HEK293 (cell line): ENCODE measurements at regions not wholly inside any gene's neighbourhood (a gene's known extent, or its start where the extent isn't known, plus 50 kb on each side); places are given as distances from the start of the nearest gene placed in this dataset.

Experiments
- CTCF ChIA-PET: fragments of 350-600 bp; formaldehyde crosslinking; extraction: SDS; loops from one replicate; lab custom pipeline; 2021; ENCODE audit warnings: antibody characterized with exemption; lab: Yijun Ruan, JAX
- POLR2A ChIA-PET: fragments of 300-600 bp; formaldehyde crosslinking; extraction: SDS; loops from one replicate; lab custom pipeline; 2020; ENCODE audit warnings: antibody characterized with exemption, inconsistent platforms; lab: Yijun Ruan, JAX
- H3K27ac ChIP-seq: fragments of 200-500 bp; sonication (Bioruptor generic); 2 replicates; pipeline ENCODE4 v1.5.1; 2014; ENCODE audit warnings: low read depth, low read length, control low read depth, inconsistent platforms; ENCODE audit errors: extremely low read depth
- H3K36me3 ChIP-seq, 2 experiments: fragments of 200-500 bp in 1 of 2; sonication (Bioruptor generic) in 1 of 2; 1 replicate in 1 of 2; 2 replicates in 1 of 2; pipeline ENCODE4 v1.5.1; 2014 to 2017; ENCODE audit warnings: inconsistent platforms in 2 of 2, low read length in 2 of 2; ENCODE audit not compliant: control insufficient read depth in 2 of 2, insufficient read depth in 1 of 2
- H3K4me1 ChIP-seq: fragments of 200-500 bp; sonication (Bioruptor generic); 2 replicates; pipeline ENCODE4 v1.5.1; 2014; ENCODE audit warnings: mild to moderate bottlenecking, low read length, inconsistent platforms; ENCODE audit not compliant: control insufficient read depth, insufficient read depth
- H3K4me3 ChIP-seq: 2 replicates; pipeline ENCODE4 v1.5.1; 2011; ENCODE audit warnings: low read depth, mild to moderate bottlenecking, control low read depth, low read length, moderate library complexity
- H3K9me3 ChIP-seq: fragments of 200-500 bp; sonication (Bioruptor generic); 2 replicates; pipeline ENCODE4 v1.5.1; 2014; ENCODE audit warnings: low read depth, low read length, inconsistent platforms; ENCODE audit not compliant: control insufficient read depth, insufficient read depth
- BCL11B ChIP-seq: fragments of 450-650 bp; formaldehyde crosslinking; IDR thresholded peaks from 2 replicates; pipeline ENCODE4 v1.5.1; 2016; ENCODE audit warnings: low read depth, missing biosample characterization, missing genetic modification characterization
- GLI4 ChIP-seq: fragments of 450-650 bp; formaldehyde crosslinking; IDR thresholded peaks from 2 replicates; pipeline ENCODE4 v1.5.1; 2016; ENCODE audit warnings: missing biosample characterization, missing genetic modification characterization
- GLIS1 ChIP-seq: fragments of 450-650 bp; formaldehyde crosslinking; IDR thresholded peaks from 2 replicates; pipeline ENCODE4 v1.5.1; 2016; ENCODE audit warnings: missing biosample characterization, missing genetic modification characterization
- KLF9 ChIP-seq: fragments of 450-650 bp; formaldehyde crosslinking; IDR thresholded peaks from 2 replicates; pipeline ENCODE4 v1.5.1; 2016; ENCODE audit warnings: missing biosample characterization, missing genetic modification characterization, low read depth
- MZF1 ChIP-seq: fragments of 450-650 bp; formaldehyde crosslinking; IDR thresholded peaks from 2 replicates; pipeline ENCODE4 v1.5.1; 2017; ENCODE audit warnings: missing biosample characterization, missing genetic modification characterization, borderline replicate concordance
- OSR2 ChIP-seq: fragments of 450-650 bp; formaldehyde crosslinking; IDR thresholded peaks from 2 replicates; pipeline ENCODE4 v1.5.1; 2016; ENCODE audit warnings: missing biosample characterization, missing genetic modification characterization
- TRIM28 ChIP-seq: IDR thresholded peaks from 2 replicates; pipeline ENCODE4 v1.6.1; 2011; ENCODE audit warnings: low read length, control low read depth, borderline replicate concordance
- ZBTB26 ChIP-seq: fragments of 450-650 bp; formaldehyde crosslinking; optimal IDR thresholded peaks from 2 replicates; pipeline ENCODE3; 2016; ENCODE audit warnings: missing biosample characterization, mild to moderate bottlenecking, missing genetic modification characterization
- ZNF112 ChIP-seq: fragments of 450-650 bp; formaldehyde crosslinking; IDR thresholded peaks from 2 replicates; pipeline ENCODE4 v1.5.0; 2017; ENCODE audit warnings: missing biosample characterization, missing genetic modification characterization
- ZNF146 ChIP-seq: fragments of 450-650 bp; formaldehyde crosslinking; IDR thresholded peaks from 2 replicates; pipeline ENCODE4 v1.5.1; 2016; ENCODE audit warnings: missing biosample characterization, missing genetic modification characterization
- ZNF211 ChIP-seq: fragments of 450-650 bp; formaldehyde crosslinking; IDR thresholded peaks from 2 replicates; pipeline ENCODE4 v1.5.1; 2016; ENCODE audit warnings: low read depth, missing biosample characterization, missing genetic modification characterization
- ZNF248 ChIP-seq: fragments of 450-650 bp; formaldehyde crosslinking; IDR thresholded peaks from 2 replicates; pipeline ENCODE4 v1.5.1; 2017; ENCODE audit warnings: missing biosample characterization, missing genetic modification characterization
- ZNF394 ChIP-seq: fragments of 450-650 bp; formaldehyde crosslinking; IDR thresholded peaks from 2 replicates; pipeline ENCODE4 v1.5.1; 2016; ENCODE audit warnings: missing biosample characterization, missing genetic modification characterization, mild to moderate bottlenecking, moderate library complexity, borderline replicate concordance
- ZNF513 ChIP-seq: fragments of 450-650 bp; IDR thresholded peaks from 2 replicates; pipeline ENCODE4 v1.5.1; 2018; ENCODE audit warnings: missing biosample characterization, missing genetic modification characterization
- ZNF521 ChIP-seq: fragments of 450-650 bp; formaldehyde crosslinking; IDR thresholded peaks from 2 replicates; pipeline ENCODE4 v1.5.1; 2017; ENCODE audit warnings: missing biosample characterization, mild to moderate bottlenecking, missing genetic modification characterization
- ZNF544 ChIP-seq: fragments of 450-650 bp; formaldehyde crosslinking; IDR thresholded peaks from 2 replicates; pipeline ENCODE4 v1.5.0; 2017; ENCODE audit warnings: missing biosample characterization, missing genetic modification characterization
- ZNF571 ChIP-seq: fragments of 450-650 bp; formaldehyde crosslinking; IDR thresholded peaks from 2 replicates; pipeline ENCODE4 v1.5.0; 2017; ENCODE audit warnings: missing biosample characterization, missing genetic modification characterization
- ZNF585B ChIP-seq: fragments of 450-650 bp; formaldehyde crosslinking; IDR thresholded peaks from 2 replicates; pipeline ENCODE4 v1.5.1; 2016; ENCODE audit warnings: missing biosample characterization, missing genetic modification characterization
- ZNF623 ChIP-seq: fragments of 450-650 bp; formaldehyde crosslinking; IDR thresholded peaks from 2 replicates; pipeline ENCODE4 v1.5.1; 2016; ENCODE audit warnings: missing biosample characterization, missing genetic modification characterization
- ZNF626 ChIP-seq: fragments of 450-650 bp; sonication (Bioruptor Pico); formaldehyde crosslinking; IDR thresholded peaks from 2 replicates; pipeline ENCODE4 v1.5.1; 2018; ENCODE audit warnings: missing biosample characterization, missing genetic modification characterization, inconsistent platforms
- ZNF639 ChIP-seq: fragments of 450-650 bp; formaldehyde crosslinking; IDR thresholded peaks from 2 replicates; pipeline ENCODE4 v1.5.1; 2016; ENCODE audit warnings: missing biosample characterization, missing genetic modification characterization
- ZNF654 ChIP-seq: fragments of 450-650 bp; formaldehyde crosslinking; IDR thresholded peaks from 2 replicates; pipeline ENCODE4 v1.5.1; 2016; ENCODE audit warnings: low read depth, missing biosample characterization, missing genetic modification characterization
- ZNF664 ChIP-seq: fragments of 450-650 bp; formaldehyde crosslinking; IDR thresholded peaks from 2 replicates; pipeline ENCODE4 v1.5.1; 2016; ENCODE audit warnings: missing biosample characterization, missing genetic modification characterization
- ZNF776 ChIP-seq: fragments of 450-650 bp; formaldehyde crosslinking; IDR thresholded peaks from 2 replicates; pipeline ENCODE4 v1.5.0; 2017; ENCODE audit warnings: missing biosample characterization, missing genetic modification characterization, borderline replicate concordance
- ZNF777 ChIP-seq: fragments of 450-650 bp; formaldehyde crosslinking; IDR thresholded peaks from 2 replicates; pipeline ENCODE4 v1.5.1; 2017; ENCODE audit warnings: missing biosample characterization, missing genetic modification characterization, borderline replicate concordance

- TF ChIP-seq TRIM28 (no peak), ZNF654 (tag by site-specific recombination) (no peak), ZNF544 (no peak), ZNF639 (tag by site-specific recombination) (no peak), ZNF521 (tag by site-specific recombination) (no peak), GLIS1 (tag by site-specific recombination) (no peak), ZNF585B (no peak), ZNF513 (tag by site-specific recombination) (no peak)
- TF ChIP-seq, all 188 proteins: peak for 0
- H3K4me3 ChIP-seq, result no peak overlapping the region
- CTCF ChIA-PET, result interaction anchor here (0.7 to 2.3 kb wide), 3 partner anchors 63 to 82 kb away, joined by 3 to 10 read pairs (median 5); no protein-coding TSS in a partner anchor
- no peaks in the 10 kb centered on the region for H3K9me3 ChIP-seq
- H3K4me1 ChIP-seq, result no peaks in the 10 kb centered on the region
- no peaks in the 10 kb centered on the region for H3K36me3 ChIP-seq
- no peak overlapping the region for H3K27ac ChIP-seq
- POLR2A ChIA-PET, result no interaction called here
Observed at GRCh38 chr9:22389271-22389670, 57.4 kb upstream of the DMRTA1 start.

- TF ChIP-seq ZNF513 (tag by site-specific recombination) (no peak), ZNF112 (tag by site-specific recombination) (no peak), ZNF777 (tag by site-specific recombination) (no peak), GLI4 (tag by site-specific recombination) (no peak), BCL11B (tag by site-specific recombination) (no peak), ZNF248 (tag by site-specific recombination) (no peak)
- Histone ChIP-seq H3K36me3 (no peaks in the 10 kb centered on the region), H3K4me3 (no peak overlapping the region), H3K9me3 (no peaks in the 10 kb centered on the region), H3K27ac (no peak overlapping the region), H3K4me1 (no peaks in the 10 kb centered on the region)
- ChIA-PET CTCF (interaction anchor here (0.6 kb wide), 1 partner anchor 623 kb away, joined by 3 read pairs; no protein-coding TSS in a partner anchor), POLR2A (interaction anchor here (0.6 kb wide), 1 partner anchor 383 kb away, joined by 4 read pairs; the partner anchor contains the start of gene CDKN2B)
Observed at GRCh38 chr9:22392523-22392922, 54.1 kb upstream of the DMRTA1 start.

GRCh38 chr9:22395687-22396141, 50.9 kb upstream of the DMRTA1 start:
- Histone ChIP-seq H3K9me3 (no peaks in the 10 kb centered on the region), H3K4me1 (no peaks in the 10 kb centered on the region), H3K4me3 (no peak overlapping the region), H3K27ac (no peak overlapping the region), H3K36me3 (no peaks in the 10 kb centered on the region)
- ChIA-PET CTCF (interaction anchor here (0.5 to 0.8 kb wide), 3 partner anchors 87 to 1000 kb away, joined by 3 to 5 read pairs (median 3); no protein-coding TSS in a partner anchor), POLR2A (interaction anchor here (0.6 kb wide), 2 partner anchors 264 to 970 kb away, joined by 3 read pairs; no protein-coding TSS in a partner anchor)
- TF ChIP-seq KLF9 (tag by site-specific recombination) (no peak), ZNF776 (tag by site-specific recombination) (no peak), ZNF513 (tag by site-specific recombination) (no peak), ZNF623 (tag by site-specific recombination) (no peak), ZNF211 (tag by site-specific recombination) (no peak), ZNF394 (no peak), ZNF626 (tag by site-specific recombination) (no peak), ZBTB26 (tag by site-specific recombination) (no peak), ZNF654 (tag by site-specific recombination) (no peak), ZNF664 (tag by site-specific recombination) (no peak), ZNF146 (tag by site-specific recombination) (no peak), OSR2 (tag by site-specific recombination) (no peak), MZF1 (tag by site-specific recombination) (no peak), ZNF571 (no peak)
